ENCODE measurements at regions not wholly inside any gene's neighbourhood (a gene's known extent, or its start where the extent isn't known, plus 50 kb on each side); places are given as distances from the start of the nearest gene placed in this dataset.

- TF ChIP-seq CTCF (IDR thresholded peaks at IDR 0.05; ENCODE audit: low read length): no peak
- TF ChIP-seq EZH2 (optimal IDR thresholded peaks at IDR 0.05; ENCODE audit: low read depth, low read length): no peak
Measured at GRCh38 chr4:127001933-127002332, 630.8 kb upstream of the INTU start.
